ENCODE measurements at regions not wholly inside any gene's neighbourhood (a gene's known extent, or its start where the extent isn't known, plus 50 kb on each side); places are given as distances from the start of the nearest gene placed in this dataset.

GRCh38 chr10:85147346-85148250 lies 819.2 kb downstream of the CCSER2 start:
- in situ Hi-C loops (cut with MboI; ENCODE audit: low pct_unique_long_range_greater_than_20kb, low sequenced_read_pairs), result no loop called here
- no peak for DNase-seq

GRCh38 chr10:85148693-85149640 lies 820.6 kb downstream of the CCSER2 start:
- no peak for DNase-seq
- in situ Hi-C loops (cut with MboI; ENCODE audit: low pct_unique_long_range_greater_than_20kb, low sequenced_read_pairs), result no loop called here

GRCh38 chr10:85149766-85150165 lies 821.4 kb downstream of the CCSER2 start:
- in situ Hi-C loops (cut with MboI; ENCODE audit: low pct_unique_long_range_greater_than_20kb, low sequenced_read_pairs), result no loop called here
- DNase-seq, result no peak

GRCh38 chr10:85151506-85151905 lies 823.1 kb downstream of the CCSER2 start:
- in situ Hi-C loops (cut with MboI; ENCODE audit: low pct_unique_long_range_greater_than_20kb, low sequenced_read_pairs), result no loop called here
- no peak for DNase-seq

GRCh38 chr10:85152496-85152895 lies 824.1 kb downstream of the CCSER2 start:
- no peak for DNase-seq
- in situ Hi-C loops (cut with MboI; ENCODE audit: low pct_unique_long_range_greater_than_20kb, low sequenced_read_pairs), result no loop called here

GRCh38 chr10:85152911-85153310 lies 824.5 kb downstream of the CCSER2 start:
- no peak for DNase-seq
- in situ Hi-C loops (cut with MboI; ENCODE audit: low pct_unique_long_range_greater_than_20kb, low sequenced_read_pairs), result no loop called here

- in situ Hi-C loops (cut with MboI; ENCODE audit: low pct_unique_long_range_greater_than_20kb, low sequenced_read_pairs), result no loop called here
These were observed 828.8 kb downstream of the CCSER2 start for GRCh38 chr10:85157206-85157605.

GRCh38 chr10:85168243-85168642 lies 839.9 kb downstream of the CCSER2 start:
- in situ Hi-C loops (cut with MboI; ENCODE audit: low pct_unique_long_range_greater_than_20kb, low sequenced_read_pairs), result no loop called here

More at GRCh38 chr10:85157206-85157605, 828.8 kb downstream of the CCSER2 start:
- DNase-seq, result no peak

GRCh38 chr10:85170026-85170425 lies 841.6 kb downstream of the CCSER2 start:
- DNase-seq, result no peak
- in situ Hi-C loops (cut with MboI; ENCODE audit: low pct_unique_long_range_greater_than_20kb, low sequenced_read_pairs), result no loop called here

More at GRCh38 chr10:85168243-85168642, 839.9 kb downstream of the CCSER2 start:
- DNase-seq, result no peak

GRCh38 chr10:85175635-85176034 lies 847.2 kb downstream of the CCSER2 start:
- peak; percentile 35 for DNase-seq
- in situ Hi-C loops (cut with MboI; ENCODE audit: low pct_unique_long_range_greater_than_20kb, low sequenced_read_pairs), result no loop called here

GRCh38 chr10:85177767-85178166 lies 849.4 kb downstream of the CCSER2 start:
- in situ Hi-C loops (cut with MboI; ENCODE audit: low pct_unique_long_range_greater_than_20kb, low sequenced_read_pairs), result no loop called here

GRCh38 chr10:85187047-85187446 lies 858.7 kb downstream of the CCSER2 start:
- DNase-seq, result no peak
- in situ Hi-C loops (cut with MboI; ENCODE audit: low pct_unique_long_range_greater_than_20kb, low sequenced_read_pairs), result no loop called here

More at GRCh38 chr10:85177767-85178166, 849.4 kb downstream of the CCSER2 start:
- DNase-seq, result no peak

- in situ Hi-C loops (cut with MboI; ENCODE audit: low pct_unique_long_range_greater_than_20kb, low sequenced_read_pairs), result no loop called here
- no peak for DNase-seq
These were observed 860.5 kb downstream of the CCSER2 start for GRCh38 chr10:85188770-85189484.

GRCh38 chr10:85193796-85194195 lies 865.4 kb downstream of the CCSER2 start:
- in situ Hi-C loops (cut with MboI; ENCODE audit: low pct_unique_long_range_greater_than_20kb, low sequenced_read_pairs), result no loop called here
- DNase-seq, result no peak

- DNase-seq, result no peak
- in situ Hi-C loops (cut with MboI; ENCODE audit: low pct_unique_long_range_greater_than_20kb, low sequenced_read_pairs), result no loop called here
These were observed 866.3 kb downstream of the CCSER2 start for GRCh38 chr10:85194706-85195105.

- DNase-seq, result no peak
- in situ Hi-C loops (cut with MboI; ENCODE audit: low pct_unique_long_range_greater_than_20kb, low sequenced_read_pairs), result no loop called here
These were observed 867.2 kb downstream of the CCSER2 start for GRCh38 chr10:85195596-85195995.

GRCh38 chr10:85204814-85205213 lies 876.4 kb downstream of the CCSER2 start:
- in situ Hi-C loops (cut with MboI; ENCODE audit: low pct_unique_long_range_greater_than_20kb, low sequenced_read_pairs), result no loop called here
- DNase-seq, result no peak

- in situ Hi-C loops (cut with MboI; ENCODE audit: low pct_unique_long_range_greater_than_20kb, low sequenced_read_pairs), result no loop called here
- no peak for DNase-seq
These were observed 884.1 kb downstream of the CCSER2 start for GRCh38 chr10:85212526-85212925.

GRCh38 chr10:85213493-85213892 lies 885.1 kb downstream of the CCSER2 start:
- no peak for DNase-seq
- in situ Hi-C loops (cut with MboI; ENCODE audit: low pct_unique_long_range_greater_than_20kb, low sequenced_read_pairs), result no loop called here
